Hepatocyte (in vitro differentiated cells): ENCODE measurements at regions not wholly inside any gene's neighbourhood (a gene's known extent, or its start where the extent isn't known, plus 50 kb on each side); places are given as distances from the start of the nearest gene placed in this dataset.

Experiments used
- DNase-seq: peaks from one replicate; pipeline ENCODE4 v3.0.0-alpha.2; 2016; ENCODE audit warnings: low spot score
- H2AFZ ChIP-seq: fragments of 200-600 bp; sonication (generic); 2 replicates; pipeline ENCODE4 v1.6.0; 2016; ENCODE audit warnings: antibody characterized with exemption, mild to moderate bottlenecking
- H3K27ac ChIP-seq: fragments of 200-600 bp; sonication (generic); 2 replicates; pipeline ENCODE4 v1.5.1; 2016; ENCODE audit warnings: mild to moderate bottlenecking
- H3K27me3 ChIP-seq: fragments of 200-600 bp; sonication (generic); 2 replicates; pipeline ENCODE4 v1.6.1; 2016
- H3K36me3 ChIP-seq: fragments of 200-600 bp; sonication (generic); replicated peaks from 2 replicates; pipeline ENCODE4 v1.5.1; 2016; ENCODE audit warnings: low read depth; ENCODE audit not compliant: insufficient read depth
- H3K4me1 ChIP-seq: fragments of 200-600 bp; sonication (generic); 2 replicates; pipeline ENCODE4 v1.5.1; 2016; ENCODE audit warnings: mild to moderate bottlenecking, moderate library complexity; ENCODE audit not compliant: insufficient read depth
- H3K4me2 ChIP-seq: fragments of 200-600 bp; sonication (generic); 2 replicates; pipeline ENCODE4 v1.6.0; 2016
- H3K4me3 ChIP-seq: fragments of 200-600 bp; sonication (generic); 2 replicates; pipeline ENCODE4 v1.5.1; 2016; ENCODE audit warnings: mild to moderate bottlenecking
- H3K79me2 ChIP-seq: fragments of 200-600 bp; sonication (generic); 2 replicates; pipeline ENCODE4 v1.6.0; 2017; ENCODE audit warnings: mild to moderate bottlenecking
- H3K9me2 ChIP-seq: fragments of 200-600 bp; sonication (generic); replicated peaks from 2 replicates; pipeline ENCODE4 v1.6.0; 2017; ENCODE audit warnings: mild to moderate bottlenecking; ENCODE audit not compliant: insufficient read depth
- H3K9me3 ChIP-seq: fragments of 200-600 bp; sonication (generic); 2 replicates; pipeline ENCODE4 v1.5.1; 2016; ENCODE audit warnings: low read depth, mild to moderate bottlenecking
- H4K20me1 ChIP-seq: fragments of 200-600 bp; sonication (generic); 2 replicates; pipeline ENCODE4 v1.6.0; 2016; ENCODE audit warnings: mild to moderate bottlenecking; ENCODE audit not compliant: insufficient read depth, poor library complexity, severe bottlenecking
- EZH2 ChIP-seq: fragments of 200-600 bp; sonication (generic); IDR thresholded peaks from 2 replicates; pipeline ENCODE4 v1.6.1; 2016; ENCODE audit warnings: antibody characterized with exemption, mild to moderate bottlenecking, borderline replicate concordance
- EZH2phosphoT487 ChIP-seq: fragments of 200-600 bp; sonication (generic); IDR thresholded peaks from one replicate; pipeline ENCODE4 v1.6.1; 2018; ENCODE audit warnings: antibody characterized with exemption, mild to moderate bottlenecking, low read depth, moderate library complexity; ENCODE audit not compliant: unreplicated experiment, severe bottlenecking
- WGBS: methylation state at CpG from one replicate; pipeline ENCODE4 v1.1.6; 2016; ENCODE audit warnings: low lambda C conversion rate; ENCODE audit errors: missing lambda C conversion rate; 5-methylcytosine and 5-hydroxymethylcytosine counted together
- TF ChIP-seq, protein P1 (sequence below): fragments of 200-600 bp; sonication (generic); IDR thresholded peaks from 2 replicates; pipeline ENCODE4 v1.5.1; 2016; ENCODE audit warnings: antibody characterized with exemption, mild to moderate bottlenecking; ENCODE audit not compliant: poor library complexity

DNA sequence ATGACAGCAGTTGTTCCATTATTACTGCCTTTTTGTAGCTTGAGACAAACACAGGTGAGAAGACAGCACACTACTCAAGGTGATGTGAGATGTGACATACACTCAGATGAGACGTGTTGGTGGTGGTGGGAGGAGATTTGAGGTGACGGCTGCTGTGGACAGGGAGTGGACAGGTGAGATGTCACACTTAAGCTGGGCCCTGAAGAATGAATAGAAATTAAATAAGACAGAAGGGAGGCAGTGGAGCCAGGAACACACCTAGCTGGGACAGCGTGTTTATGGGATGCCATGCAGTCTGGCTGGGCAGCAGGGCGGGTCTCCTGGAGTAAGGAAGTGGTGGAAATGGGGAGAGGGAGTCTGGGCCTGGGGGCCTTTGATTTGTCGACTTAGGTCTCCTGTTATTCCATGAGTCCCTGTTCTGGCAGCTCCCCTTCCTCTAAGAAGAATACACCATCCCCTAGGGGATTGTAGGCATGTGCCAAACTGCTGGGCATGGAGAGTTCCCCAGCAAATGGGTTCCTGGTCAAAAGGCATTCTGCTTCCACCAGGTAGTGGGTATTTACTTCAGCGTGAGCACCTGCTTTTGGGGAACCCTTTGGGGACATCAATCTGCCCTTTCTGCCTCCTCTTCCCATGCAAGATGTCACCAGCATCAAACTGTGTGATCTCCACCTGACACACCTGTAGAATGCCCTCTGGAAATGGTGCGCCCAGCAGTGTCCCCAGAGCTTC, 71.2 kb upstream of the ESRRB start:
- H3K9me3 ChIP-seq: no peaks in the 10 kb centered on the region
- H3K27ac ChIP-seq: no peak overlapping the region
- H3K4me2 ChIP-seq: no peak overlapping the region
- no peak overlapping the region for H3K4me3 ChIP-seq
- no peaks in the 10 kb centered on the region for H4K20me1 ChIP-seq
- H2AFZ ChIP-seq: no peak overlapping the region
- H3K9me2 ChIP-seq: no peaks in the 10 kb centered on the region
- H3K27me3 ChIP-seq: peaks cover 6% of the 10 kb centered on the region
- no peaks in the 10 kb centered on the region for H3K36me3 ChIP-seq
- H3K79me2 ChIP-seq: no peaks in the 10 kb centered on the region
- H3K4me1 ChIP-seq: no peaks in the 10 kb centered on the region
- no peak for DNase-seq
- TF ChIP-seq EZH2phosphoT487: no peak
- no peak for TF ChIP-seq EZH2
- TF ChIP-seq, protein P1, sequence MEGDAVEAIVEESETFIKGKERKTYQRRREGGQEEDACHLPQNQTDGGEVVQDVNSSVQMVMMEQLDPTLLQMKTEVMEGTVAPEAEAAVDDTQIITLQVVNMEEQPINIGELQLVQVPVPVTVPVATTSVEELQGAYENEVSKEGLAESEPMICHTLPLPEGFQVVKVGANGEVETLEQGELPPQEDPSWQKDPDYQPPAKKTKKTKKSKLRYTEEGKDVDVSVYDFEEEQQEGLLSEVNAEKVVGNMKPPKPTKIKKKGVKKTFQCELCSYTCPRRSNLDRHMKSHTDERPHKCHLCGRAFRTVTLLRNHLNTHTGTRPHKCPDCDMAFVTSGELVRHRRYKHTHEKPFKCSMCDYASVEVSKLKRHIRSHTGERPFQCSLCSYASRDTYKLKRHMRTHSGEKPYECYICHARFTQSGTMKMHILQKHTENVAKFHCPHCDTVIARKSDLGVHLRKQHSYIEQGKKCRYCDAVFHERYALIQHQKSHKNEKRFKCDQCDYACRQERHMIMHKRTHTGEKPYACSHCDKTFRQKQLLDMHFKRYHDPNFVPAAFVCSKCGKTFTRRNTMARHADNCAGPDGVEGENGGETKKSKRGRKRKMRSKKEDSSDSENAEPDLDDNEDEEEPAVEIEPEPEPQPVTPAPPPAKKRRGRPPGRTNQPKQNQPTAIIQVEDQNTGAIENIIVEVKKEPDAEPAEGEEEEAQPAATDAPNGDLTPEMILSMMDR: no peak
- WGBS: 89% methylated on average over 7 of the region's 7 CpGs

DNA sequence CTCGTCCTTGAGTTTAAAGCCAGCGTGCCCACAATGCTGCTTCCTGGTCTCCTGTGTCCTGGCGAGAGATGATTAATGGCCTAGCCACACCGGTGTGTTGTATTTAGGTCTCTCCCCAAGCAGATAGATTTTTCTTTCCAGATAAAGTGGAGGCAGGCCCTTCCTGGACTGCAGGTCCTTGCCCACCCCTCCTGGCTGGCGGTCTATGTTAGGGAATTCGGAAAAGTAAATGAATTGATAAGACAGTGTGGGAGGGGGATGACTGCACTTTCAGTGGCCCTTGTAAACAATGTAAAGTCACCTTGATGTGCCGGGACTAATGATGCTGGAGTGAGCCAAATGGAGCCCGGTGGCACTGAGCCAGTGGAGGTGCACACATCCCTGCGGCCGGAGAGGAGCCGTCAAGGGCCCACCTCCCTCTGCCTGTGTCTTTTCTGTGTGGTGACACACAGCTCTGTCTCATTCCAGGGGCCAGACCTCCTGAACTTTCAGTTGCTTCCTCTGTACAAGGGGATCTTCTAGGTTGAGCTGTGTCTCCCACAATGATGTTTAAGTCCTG, 70.6 kb upstream of the ESRRB start:
- DNase-seq: no peak
- Histone ChIP-seq H3K9me3 (no peaks in the 10 kb centered on the region), H2AFZ (no peak overlapping the region), H3K27ac (no peak overlapping the region), H3K4me3 (no peak overlapping the region), H4K20me1 (no peaks in the 10 kb centered on the region), H3K4me1 (peaks cover 1% of the 10 kb centered on the region), H3K4me2 (no peak overlapping the region), H3K27me3 (peaks cover 12% of the 10 kb centered on the region), H3K79me2 (no peaks in the 10 kb centered on the region), H3K36me3 (no peaks in the 10 kb centered on the region), H3K9me2 (no peaks in the 10 kb centered on the region)
- TF ChIP-seq EZH2: no peak
- TF ChIP-seq, protein P1: no peak
- no peak for TF ChIP-seq EZH2phosphoT487
- 74% methylated on average over 11 of the region's 11 CpGs for WGBS

DNA sequence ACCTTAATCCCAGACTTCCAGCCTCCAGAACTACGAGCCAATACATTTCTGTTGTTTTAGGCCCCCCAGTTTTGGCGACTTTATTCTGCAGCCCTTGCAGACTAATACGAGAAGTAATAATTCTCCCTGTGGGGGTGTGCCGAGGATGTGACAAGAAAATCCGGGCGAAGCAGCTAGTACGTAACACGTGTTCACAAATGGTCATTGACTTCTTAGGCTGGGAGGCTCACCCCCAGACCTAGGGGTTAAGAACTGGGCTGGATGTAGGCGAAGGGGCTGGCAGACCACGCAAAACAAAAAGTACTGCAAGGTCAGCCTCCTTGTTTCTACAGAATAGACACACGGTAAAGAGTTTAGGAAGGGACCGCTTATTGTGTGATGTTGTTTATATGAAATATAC, 69.8 kb upstream of the ESRRB start:
- Histone ChIP-seq H3K79me2 (no peaks in the 10 kb centered on the region), H3K4me3 (no peak overlapping the region), H3K27ac (no peak overlapping the region), H3K9me3 (no peaks in the 10 kb centered on the region), H3K4me1 (peaks cover 7% of the 10 kb centered on the region), H3K9me2 (no peaks in the 10 kb centered on the region), H3K4me2 (no peak overlapping the region), H3K27me3 (peaks cover 19% of the 10 kb centered on the region), H4K20me1 (no peaks in the 10 kb centered on the region), H2AFZ (no peak overlapping the region), H3K36me3 (no peaks in the 10 kb centered on the region)
- no peak for DNase-seq
- WGBS: 93% methylated on average over 12 of the region's 12 CpGs
- TF ChIP-seq EZH2 (no peak), EZH2phosphoT487 (no peak)
- TF ChIP-seq, protein P1: no peak
